ENCODE measurements at regions not wholly inside any gene's neighbourhood (a gene's known extent, or its start where the extent isn't known, plus 50 kb on each side); places are given as distances from the start of the nearest gene placed in this dataset.

GRCh38 chr13:29713839-29714238 is 118.4 kb upstream of the SLC7A1 start:
- H3K36me3 ChIP-seq, result no peaks in the 10 kb centered on the region
- H3K9me3 ChIP-seq (replicated peaks in 1 of 11), result peaks cover 0 to 11% (median 7%) of the 10 kb centered on the region in 11 experiments; a peak in 16 of 22 replicates
- H3K4me3 ChIP-seq, result no peak overlapping the region
- peaks cover 0 to 9% (median 4%) of the 10 kb centered on the region in 10 experiments; a peak in 7 of 20 replicates for H3K4me1 ChIP-seq
- no peak overlapping the region for H3K27ac ChIP-seq
- H3K27me3 ChIP-seq, result no peaks in the 10 kb centered on the region
- no peak overlapping the region for H3K4me2 ChIP-seq
- TF ChIP-seq Cebpa-rat (IDR thresholded peaks at IDR 0.05), result no peak
- H3K9ac ChIP-seq, result no peak overlapping the region
- H4K20me1 ChIP-seq, result no peaks in the 10 kb centered on the region

- H4K20me1 ChIP-seq, result no peaks in the 10 kb centered on the region
- H3K9me3 ChIP-seq (replicated peaks in 1 of 11), result peaks cover 0 to 11% (median 7%) of the 10 kb centered on the region in 11 experiments; a peak in 16 of 22 replicates
- H3K9ac ChIP-seq, result no peak overlapping the region
- no peak for TF ChIP-seq Cebpa-rat (IDR thresholded peaks at IDR 0.05)
- H3K36me3 ChIP-seq, result no peaks in the 10 kb centered on the region
- H3K27ac ChIP-seq, result no peak overlapping the region
- no peaks in the 10 kb centered on the region for H3K27me3 ChIP-seq
- H3K4me2 ChIP-seq, result no peak overlapping the region
- no peak overlapping the region for H3K4me3 ChIP-seq
- H3K4me1 ChIP-seq, result no peaks in the 10 kb centered on the region
Observed at GRCh38 chr13:29711776-29712175, 116.3 kb upstream of the SLC7A1 start.

- H3K36me3 ChIP-seq, result no peaks in the 10 kb centered on the region
- H4K20me1 ChIP-seq, result no peaks in the 10 kb centered on the region
- peaks cover 0 to 11% (median 7%) of the 10 kb centered on the region in 11 experiments; a peak in 16 of 22 replicates for H3K9me3 ChIP-seq (replicated peaks in 1 of 11)
- no peak overlapping the region for H3K4me3 ChIP-seq
- no peaks in the 10 kb centered on the region for H3K4me1 ChIP-seq
- no peak for TF ChIP-seq Cebpa-rat (IDR thresholded peaks at IDR 0.05)
- no peak overlapping the region for H3K27ac ChIP-seq
- no peaks in the 10 kb centered on the region for H3K27me3 ChIP-seq
- H3K9ac ChIP-seq, result no peak overlapping the region
- H3K4me2 ChIP-seq, result no peak overlapping the region
Observed at GRCh38 chr13:29710511-29710910, 115.0 kb upstream of the SLC7A1 start.

GRCh38 chr13:29709407-29710069 is 114.0 kb upstream of the SLC7A1 start:
- Histone ChIP-seq H3K27me3 (no peaks in the 10 kb centered on the region), H3K9me3 (replicated peaks in 1 of 11) (peaks cover 0 to 11% (median 7%) of the 10 kb centered on the region in 11 experiments; a peak in 16 of 22 replicates), H3K4me3 (no peak overlapping the region), H3K9ac (no peak overlapping the region), H3K4me1 (no peaks in the 10 kb centered on the region), H3K4me2 (no peak overlapping the region), H3K27ac (no peak overlapping the region), H4K20me1 (no peaks in the 10 kb centered on the region), H3K36me3 (no peaks in the 10 kb centered on the region)
- no peak for TF ChIP-seq Cebpa-rat (IDR thresholded peaks at IDR 0.05)

GRCh38 chr13:29707876-29708543 is 112.5 kb upstream of the SLC7A1 start:
- Histone ChIP-seq H3K4me1 (no peaks in the 10 kb centered on the region), H3K9me3 (replicated peaks in 1 of 11) (no peaks in the 10 kb centered on the region), H4K20me1 (no peaks in the 10 kb centered on the region), H3K9ac (no peak overlapping the region), H3K36me3 (no peaks in the 10 kb centered on the region), H3K4me2 (no peak overlapping the region), H3K27ac (no peak overlapping the region), H3K27me3 (no peaks in the 10 kb centered on the region), H3K4me3 (no peak overlapping the region)
- TF ChIP-seq Cebpa-rat (IDR thresholded peaks at IDR 0.05), result no peak

GRCh38 chr13:29706923-29707322 is 111.4 kb upstream of the SLC7A1 start:
- Histone ChIP-seq H3K36me3 (no peaks in the 10 kb centered on the region), H3K27me3 (no peaks in the 10 kb centered on the region), H3K9me3 (replicated peaks in 1 of 11) (no peaks in the 10 kb centered on the region), H3K4me2 (no peak overlapping the region), H3K27ac (no peak overlapping the region), H3K9ac (no peak overlapping the region), H3K4me1 (no peaks in the 10 kb centered on the region), H3K4me3 (no peak overlapping the region), H4K20me1 (no peaks in the 10 kb centered on the region)
- no peak for TF ChIP-seq Cebpa-rat (IDR thresholded peaks at IDR 0.05)

GRCh38 chr13:29704648-29705047 is 109.2 kb upstream of the SLC7A1 start:
- H3K4me3 ChIP-seq, result no peak overlapping the region
- no peaks in the 10 kb centered on the region for H3K9me3 ChIP-seq (replicated peaks in 1 of 11)
- no peaks in the 10 kb centered on the region for H3K27me3 ChIP-seq
- no peaks in the 10 kb centered on the region for H3K4me1 ChIP-seq
- H4K20me1 ChIP-seq, result no peaks in the 10 kb centered on the region
- H3K27ac ChIP-seq, result no peak overlapping the region
- no peak overlapping the region for H3K9ac ChIP-seq
- no peaks in the 10 kb centered on the region for H3K36me3 ChIP-seq
- no peak overlapping the region for H3K4me2 ChIP-seq
- no peak for TF ChIP-seq Cebpa-rat (IDR thresholded peaks at IDR 0.05)

GRCh38 chr13:29703421-29703820 is 107.9 kb upstream of the SLC7A1 start:
- H4K20me1 ChIP-seq, result no peaks in the 10 kb centered on the region
- no peak overlapping the region for H3K4me2 ChIP-seq
- H3K9me3 ChIP-seq (replicated peaks in 1 of 11), result no peaks in the 10 kb centered on the region
- H3K27ac ChIP-seq, result no peak overlapping the region
- H3K4me1 ChIP-seq, result no peaks in the 10 kb centered on the region
- no peaks in the 10 kb centered on the region for H3K27me3 ChIP-seq
- H3K36me3 ChIP-seq, result no peaks in the 10 kb centered on the region
- no peak overlapping the region for H3K4me3 ChIP-seq
- H3K9ac ChIP-seq, result no peak overlapping the region
- no peak for TF ChIP-seq Cebpa-rat (IDR thresholded peaks at IDR 0.05)

GRCh38 chr13:29702912-29703351 is 107.4 kb upstream of the SLC7A1 start:
- no peaks in the 10 kb centered on the region for H3K27me3 ChIP-seq
- H3K4me1 ChIP-seq, result no peaks in the 10 kb centered on the region
- no peak overlapping the region for H3K4me3 ChIP-seq
- H3K9me3 ChIP-seq (replicated peaks in 1 of 11), result no peaks in the 10 kb centered on the region
- no peaks in the 10 kb centered on the region for H3K36me3 ChIP-seq
- no peak for TF ChIP-seq Cebpa-rat (IDR thresholded peaks at IDR 0.05)
- no peak overlapping the region; a peak in 1 of 22 replicates for H3K4me2 ChIP-seq
- no peak overlapping the region for H3K27ac ChIP-seq
- H3K9ac ChIP-seq, result no peak overlapping the region
- no peaks in the 10 kb centered on the region for H4K20me1 ChIP-seq

GRCh38 chr13:29698106-29698505 is 102.6 kb upstream of the SLC7A1 start:
- Histone ChIP-seq H3K27ac (no peak overlapping the region), H3K9ac (no peak overlapping the region), H3K9me3 (replicated peaks in 1 of 11) (peaks cover 0 to 6% (median 0%) of the 10 kb centered on the region in 11 experiments; a peak in 1 of 22 replicates), H3K4me1 (no peaks in the 10 kb centered on the region), H3K36me3 (no peaks in the 10 kb centered on the region), H3K27me3 (no peaks in the 10 kb centered on the region), H3K4me3 (no peak overlapping the region), H4K20me1 (no peaks in the 10 kb centered on the region), H3K4me2 (no peak overlapping the region)
- no peak for TF ChIP-seq Cebpa-rat (IDR thresholded peaks at IDR 0.05)
